MM.1S (cell line): ENCODE measurements at regions not wholly inside any gene's neighbourhood (a gene's known extent, or its start where the extent isn't known, plus 50 kb on each side); places are given as distances from the start of the nearest gene placed in this dataset.

Experiments used
- CTCF ChIP-seq: fragments of 300-600 bp; sonication (generic); IDR thresholded peaks from 2 replicates; pipeline ENCODE4 v1.5.1; 2016; ENCODE audit warnings: antibody characterized with exemption, low read length, mixed read lengths
- EZH2phosphoT487 ChIP-seq: fragments of 300-600 bp; sonication (generic); IDR thresholded peaks from 2 replicates; pipeline ENCODE4 v1.6.1; 2018; ENCODE audit warnings: antibody characterized with exemption, low read length

- TF ChIP-seq EZH2phosphoT487, result no peak
- TF ChIP-seq CTCF, result no peak
Measured at GRCh38 chr12:34291426-34291901, 269.2 kb downstream of the ALG10 start.
